Loucy (cell line): ENCODE measurements at regions not wholly inside any gene's neighbourhood (a gene's known extent, or its start where the extent isn't known, plus 50 kb on each side); places are given as distances from the start of the nearest gene placed in this dataset.

ENCODE experiments used
- CTCF ChIP-seq: fragments of 200-600 bp; sonication (generic); conservative IDR thresholded peaks from 2 replicates; pipeline ENCODE4 v1.5.1; 2014; ENCODE audit warnings: mild to moderate bottlenecking, antibody characterized with exemption, low read length
- EZH2phosphoT487 ChIP-seq: fragments of 200-600 bp; IDR thresholded peaks from 2 replicates; pipeline ENCODE4 v1.6.1; 2018; ENCODE audit warnings: antibody characterized with exemption, mild to moderate bottlenecking, moderate library complexity, borderline replicate concordance

- TF ChIP-seq CTCF (no peak), EZH2phosphoT487 (no peak)
Observed at GRCh38 chr12:111284709-111285108, 84.2 kb downstream of the PHETA1 start.
